Gastrocnemius medialis (tissue), 4 donors: ENCODE measurements at regions not wholly inside any gene's neighbourhood (a gene's known extent, or its start where the extent isn't known, plus 50 kb on each side); places are given as distances from the start of the nearest gene placed in this dataset.

Experiments used
- ATAC-seq, 2 donors: fragments of 150-250 bp; one replicate each; pipeline ENCODE4 v1.9.1; 2016
- DNase-seq, 2 donors: peaks; one replicate each; pipeline ENCODE4 v3.0.0-alpha.2; 2019
- H3K27ac ChIP-seq, 4 donors: fragments of 200-600 bp; sonication (generic); 1 replicate in 1 of 4; 2 replicates in 3 of 4; pipeline ENCODE4 v1.5.1; 2016 to 2018; ENCODE audit warnings: mild to moderate bottlenecking in 2 of 4, moderate library complexity in 1 of 4
- H3K27me3 ChIP-seq, 3 donors: fragments of 200-600 bp; sonication (generic) in 2 of 3; 1 replicate in 1 of 3; 2 replicates in 2 of 3; pipeline versions ENCODE4 v1.5.1 to v1.6.0; 2016 to 2019; ENCODE audit warnings: mild to moderate bottlenecking in 1 of 3, moderate library complexity in 1 of 3
- H3K36me3 ChIP-seq, 2 donors: fragments of 200-600 bp; sonication (generic) in 1 of 2; one replicate each; pipeline ENCODE4 v1.5.1; 2017 to 2018
- H3K4me1 ChIP-seq, 2 donors: fragments of 200-600 bp; sonication (generic) in 1 of 2; one replicate each; pipeline ENCODE4 v1.5.1; 2016 to 2017; ENCODE audit warnings: mild to moderate bottlenecking in 2 of 2
- H3K4me3 ChIP-seq, 4 donors: fragments of 200-600 bp; sonication (generic) in 3 of 4; 1 replicate in 1 of 4; 2 replicates in 3 of 4; pipeline ENCODE4 v1.5.1; 2016 to 2019; ENCODE audit warnings: mild to moderate bottlenecking in 2 of 4
- H3K9me3 ChIP-seq, 3 donors: fragments of 200-600 bp; sonication (generic) in 2 of 3; 1 replicate in 1 of 3; 2 replicates in 2 of 3; pipeline ENCODE4 v1.5.1; 2016 to 2019
- CTCF ChIP-seq, 5 experiments: fragments of 450-650 bp in 3 of 5; fragments of 200-600 bp in 2 of 5; sonication (generic) in 2 of 5; IDR thresholded peaks in 4 of 5; conservative IDR thresholded peaks in 1 of 5; 1 replicate in 4 of 5; 2 replicates in 1 of 5; pipeline ENCODE4 v1.5.1; 2016 to 2019; ENCODE audit warnings: antibody characterized with exemption in 5 of 5, mild to moderate bottlenecking in 3 of 5, moderate library complexity in 3 of 5
- POLR2A ChIP-seq, 2 donors: fragments of 450-650 bp; IDR thresholded peaks; one replicate each; pipeline ENCODE4 v1.6.1; 2017; ENCODE audit warnings: antibody characterized with exemption in 2 of 2, mild to moderate bottlenecking in 2 of 2, moderate library complexity in 2 of 2
- in situ Hi-C, 4 donors: fragments of 200-750 bp; cut with MboI; loops; one replicate each; pipeline versions ENCODE4 v1.15.0 to v1.8.0; 2017; ENCODE audit warnings: low sequenced_read_pairs in 4 of 4
- intact Hi-C: fragments of 100-400 bp; cut with DNase I; formaldehyde crosslinking; loops from one replicate; pipeline ENCODE4 v1.15.1; 2023; ENCODE audit warnings: low total_unique reads

- Histone ChIP-seq H3K4me3 (no peak overlapping the region), H3K36me3 (no peaks in the 10 kb centered on the region), H3K27me3 (no peaks in the 10 kb centered on the region), H3K27ac (no peak overlapping the region), H3K9me3 (no peaks in the 10 kb centered on the region), H3K4me1 (peaks cover 7 to 10% of the 10 kb centered on the region in 2 donors)
- in situ Hi-C loops (no loop called here), intact Hi-C loops (no loop called here)
- no peak for ATAC-seq
- no peak for TF ChIP-seq CTCF (IDR thresholded peaks at IDR 0.05 in 4 of 5, conservative IDR thresholded peaks at IDR 0.05 in 1 of 5)
- no peak for TF ChIP-seq POLR2A (IDR thresholded peaks at IDR 0.05)
- no peak for DNase-seq
These were observed 60.8 kb upstream of the PRKACB start for GRCh38 chr1:84083307-84083706.

GRCh38 chr1:84078842-84079202 is 65.2 kb upstream of the PRKACB start:
- no peaks in the 10 kb centered on the region for H3K27me3 ChIP-seq
- no peak for DNase-seq
- in situ Hi-C loops, result no loop called here
- peaks cover 14 to 15% of the 10 kb centered on the region in 2 donors for H3K4me1 ChIP-seq
- TF ChIP-seq POLR2A (IDR thresholded peaks at IDR 0.05), result no peak
- TF ChIP-seq CTCF (IDR thresholded peaks at IDR 0.05 in 4 of 5, conservative IDR thresholded peaks at IDR 0.05 in 1 of 5), result no peak
- peak overlapping the region in 2 of 4 donors; percentile 80 to 85 for H3K27ac ChIP-seq
- intact Hi-C loops, result loop anchor here (5.0 to 10.0 kb wide), 5 partner anchors 43 to 616 kb away; partner anchors contain the start of genes GNG5, SPATA1, SSX2IP and TTLL7
- ATAC-seq, result no peak
- no peaks in the 10 kb centered on the region for H3K36me3 ChIP-seq
- no peaks in the 10 kb centered on the region for H3K9me3 ChIP-seq
- H3K4me3 ChIP-seq, result peak overlapping the region; percentile 78 to 96 (median 80)

- no peak for DNase-seq
- Histone ChIP-seq H3K4me3 (peak overlapping the region; percentile 78 to 96 (median 80)), H3K36me3 (no peaks in the 10 kb centered on the region), H3K27ac (peak overlapping the region; percentile 80 to 87 (median 86)), H3K4me1 (peaks cover 14% of the 10 kb centered on the region in 2 donors), H3K9me3 (no peaks in the 10 kb centered on the region), H3K27me3 (no peaks in the 10 kb centered on the region)
- intact Hi-C loops (loop anchor here (5.0 to 10.0 kb wide), 5 partner anchors 44 to 617 kb away; partner anchors contain the start of genes GNG5, SPATA1, SSX2IP and TTLL7), in situ Hi-C loops (no loop called here)
- ATAC-seq, result peak; percentile 48 to 52
- TF ChIP-seq CTCF (IDR thresholded peaks at IDR 0.05 in 4 of 5, conservative IDR thresholded peaks at IDR 0.05 in 1 of 5) (no peak), POLR2A (IDR thresholded peaks at IDR 0.05) (no peak)
These were observed 65.8 kb upstream of the PRKACB start for GRCh38 chr1:84078108-84078841.

- intact Hi-C loops (loop anchor here (1.0 to 10.0 kb wide), 6 partner anchors 45 to 617 kb away; partner anchors contain the start of genes GNG5, SPATA1, SSX2IP and TTLL7), in situ Hi-C loops (no loop called here)
- no peaks in the 10 kb centered on the region for H3K36me3 ChIP-seq
- peak in 1 of 2 donors; percentile 40 for TF ChIP-seq POLR2A (IDR thresholded peaks at IDR 0.05)
- no peak for TF ChIP-seq CTCF (IDR thresholded peaks at IDR 0.05 in 4 of 5, conservative IDR thresholded peaks at IDR 0.05 in 1 of 5)
- peak; percentile 92 to 94 for ATAC-seq
- H3K27ac ChIP-seq, result peak overlapping the region; percentile 80 to 87 (median 86)
- peak overlapping the region; percentile 78 to 96 (median 80) for H3K4me3 ChIP-seq
- no peaks in the 10 kb centered on the region for H3K9me3 ChIP-seq
- peaks cover 10 to 14% of the 10 kb centered on the region in 2 donors for H3K4me1 ChIP-seq
- peak; percentile 12 to 42 for DNase-seq
- H3K27me3 ChIP-seq, result no peaks in the 10 kb centered on the region
These were observed 66.5 kb upstream of the PRKACB start for GRCh38 chr1:84077476-84078107.
